Mucosa of descending colon (tissue), 3 donors: ENCODE measurements at regions not wholly inside any gene's neighbourhood (a gene's known extent, or its start where the extent isn't known, plus 50 kb on each side); places are given as distances from the start of the nearest gene placed in this dataset.

ENCODE experiments used
- ATAC-seq: fragments of 200-7000 bp; cut with Tn5 transposase; one replicate; pipeline ENCODE4 v1.9.1; 2020; ENCODE audit warnings: mild to moderate bottlenecking, moderate library complexity
- DNase-seq, 3 donors: peaks; one replicate each; pipeline ENCODE4 v3.0.0-alpha.2; 2020
- H3K36me3 ChIP-seq: fragments of 200-600 bp; one replicate; pipeline ENCODE4 v1.8.0; 2021; ENCODE audit warnings: low read depth, mild to moderate bottlenecking
- H3K4me1 ChIP-seq: fragments of 200-600 bp; one replicate; pipeline ENCODE4 v1.8.0; 2021; ENCODE audit warnings: low read depth, mild to moderate bottlenecking
- H3K4me3 ChIP-seq: fragments of 200-600 bp; one replicate; pipeline ENCODE4 v1.8.0; 2021; ENCODE audit warnings: mild to moderate bottlenecking
- H3K9me3 ChIP-seq: fragments of 200-600 bp; one replicate; pipeline ENCODE4 v1.8.0; 2021; ENCODE audit warnings: mild to moderate bottlenecking
- CTCF ChIP-seq: fragments of 200-600 bp; IDR thresholded peaks from one replicate; pipeline ENCODE4 v1.8.0; 2022; ENCODE audit warnings: antibody characterized with exemption, mild to moderate bottlenecking
- intact Hi-C, 2 donors: fragments of 100-400 bp; cut with DNase I in 1 of 2; cut with micrococcal nuclease in 1 of 2; formaldehyde crosslinking; loops; one replicate each; pipeline versions ENCODE4 v1.11.0 to v1.11.1; 2022; cut with DNase I, micrococcal nuclease
- donor health status: DM: no; HTN: no; CAD: no; lungs with moderate emphysema.
- donor health status: DM: no; HTN: no; CAD: no.
- donor health status: DM: no; HTN: yes; CAD: no.

GRCh38 chr4:182175788-182176519 lies 67.2 kb upstream of the TENM3 start:
- DNase-seq (no peak), ATAC-seq (no peak)
- Histone ChIP-seq H3K36me3 (no peaks in the 10 kb centered on the region), H3K4me3 (no peak overlapping the region), H3K9me3 (no peaks in the 10 kb centered on the region), H3K4me1 (no peaks in the 10 kb centered on the region)
- intact Hi-C loops = no loop called here
- no peak for TF ChIP-seq CTCF

GRCh38 chr4:182177166-182177565 lies 66.0 kb upstream of the TENM3 start:
- no peak for DNase-seq
- intact Hi-C loops = no loop called here
- no peak for TF ChIP-seq CTCF
- ATAC-seq = no peak
- no peaks in the 10 kb centered on the region for H3K36me3 ChIP-seq
- H3K4me3 ChIP-seq = no peak overlapping the region
- H3K4me1 ChIP-seq = no peaks in the 10 kb centered on the region
- no peaks in the 10 kb centered on the region for H3K9me3 ChIP-seq

GRCh38 chr4:182179105-182179504 lies 64.1 kb upstream of the TENM3 start:
- H3K9me3 ChIP-seq = no peaks in the 10 kb centered on the region
- intact Hi-C loops = no loop called here
- DNase-seq (no peak), ATAC-seq (no peak)
- H3K4me3 ChIP-seq = no peak overlapping the region
- H3K4me1 ChIP-seq = no peaks in the 10 kb centered on the region
- no peaks in the 10 kb centered on the region for H3K36me3 ChIP-seq
- no peak for TF ChIP-seq CTCF

- ATAC-seq (no peak), DNase-seq (no peak)
- no peak for TF ChIP-seq CTCF
- H3K4me3 ChIP-seq = no peak overlapping the region
- H3K36me3 ChIP-seq = no peaks in the 10 kb centered on the region
- H3K9me3 ChIP-seq = no peaks in the 10 kb centered on the region
- H3K4me1 ChIP-seq = no peaks in the 10 kb centered on the region
- intact Hi-C loops = no loop called here
Measured at GRCh38 chr4:182179751-182180150, 63.5 kb upstream of the TENM3 start.

- intact Hi-C loops = no loop called here
- TF ChIP-seq CTCF = no peak
- no peaks in the 10 kb centered on the region for H3K4me1 ChIP-seq
- no peaks in the 10 kb centered on the region for H3K36me3 ChIP-seq
- no peak for DNase-seq
- H3K9me3 ChIP-seq = no peaks in the 10 kb centered on the region
- ATAC-seq = no peak
- no peak overlapping the region for H3K4me3 ChIP-seq
Measured at GRCh38 chr4:182185491-182185890, 57.7 kb upstream of the TENM3 start.

- DNase-seq (no peak), ATAC-seq (no peak)
- Histone ChIP-seq H3K4me1 (no peaks in the 10 kb centered on the region), H3K4me3 (no peak overlapping the region), H3K36me3 (no peaks in the 10 kb centered on the region), H3K9me3 (no peaks in the 10 kb centered on the region)
- intact Hi-C loops = no loop called here
- no peak for TF ChIP-seq CTCF
Measured at GRCh38 chr4:182187674-182188073, 55.5 kb upstream of the TENM3 start.
